Activated CD4-positive, alpha-beta T cell treated with anti-CD3 and anti-CD28 coated beads, Interleukin-10, Interleukin-2, amounts not matched to agents 100 ng/mL and 50 ng/mL, durations not matched to agents 16 hours and 8 hours (primary cell): ENCODE measurements at regions not wholly inside any gene's neighbourhood (a gene's known extent, or its start where the extent isn't known, plus 50 kb on each side); places are given as distances from the start of the nearest gene placed in this dataset.
"Not testable (repeated sequence)": the region's sequence is repeated elsewhere in the genome, so short reads cannot be mapped to it uniquely, and the experiment has no call there.

Source experiments
- DNase-seq: peaks from one replicate; pipeline ENCODE4 v3.0.0-alpha.2; 2020

DNA sequence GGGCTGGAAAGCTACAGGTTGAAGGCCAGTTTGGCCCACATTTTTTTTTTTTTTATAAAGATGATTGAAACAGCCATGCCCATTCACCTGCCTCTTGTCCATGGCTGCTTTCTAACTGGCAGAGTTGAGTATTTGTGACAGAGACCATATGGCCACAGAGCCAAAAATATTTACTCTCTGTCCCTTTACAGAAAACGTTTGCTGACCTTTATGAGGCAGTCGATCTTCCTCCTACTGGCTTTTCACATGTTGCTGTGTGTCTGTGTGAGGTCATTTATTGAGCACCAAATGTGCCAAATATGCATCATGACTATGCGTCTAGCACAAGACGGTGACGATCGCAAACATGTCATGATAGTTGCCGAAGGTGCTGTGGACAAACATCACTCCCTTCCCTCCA, 200.6 kb upstream of the FRG1 start:
- DNase-seq: not testable (repeated sequence)

DNA sequence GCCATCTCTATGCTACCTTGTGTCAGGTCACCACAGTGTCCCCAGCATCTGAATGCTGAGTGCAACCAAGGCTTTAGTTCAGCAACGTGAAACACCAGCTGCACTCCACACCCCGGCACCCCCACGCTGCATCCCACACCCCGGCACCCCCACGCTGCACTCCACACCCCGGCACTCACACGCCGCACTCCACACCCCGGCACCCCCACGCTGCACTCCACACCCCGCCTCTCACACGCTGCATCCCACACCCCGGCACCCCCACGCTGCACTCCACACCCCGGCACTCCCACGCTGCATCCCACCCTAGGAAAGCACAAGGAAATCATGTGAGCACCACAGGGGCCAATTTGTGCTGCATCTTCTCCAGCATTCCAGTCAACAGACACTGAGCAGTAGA, 199.8 kb upstream of the FRG1 start:
- DNase-seq: no peak

DNA sequence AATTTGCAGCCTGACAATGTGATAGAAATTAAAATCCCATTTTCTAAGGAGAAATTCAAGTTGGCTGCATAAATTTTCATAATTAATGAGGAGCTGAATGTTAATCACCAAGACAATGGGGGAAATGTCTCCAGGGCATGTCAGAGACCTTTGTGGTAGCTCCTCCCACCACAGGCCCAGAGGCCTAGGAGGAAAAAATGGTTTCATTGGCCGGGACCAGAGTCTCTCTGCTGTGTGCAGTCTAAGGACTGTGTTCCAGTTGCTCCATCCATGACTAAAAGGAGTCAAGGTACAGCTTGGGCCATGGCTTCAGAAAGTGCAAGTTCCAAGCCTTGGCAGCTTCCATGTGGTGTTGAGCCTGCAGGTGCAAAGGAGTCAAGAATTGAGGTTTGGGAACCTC, 187.6 kb upstream of the FRG1 start:
- not testable (repeated sequence) for DNase-seq

- DNase-seq: no peak
Measured at GRCh38 chr4:189763583-189763982, 177.1 kb upstream of the FRG1 start.

DNA sequence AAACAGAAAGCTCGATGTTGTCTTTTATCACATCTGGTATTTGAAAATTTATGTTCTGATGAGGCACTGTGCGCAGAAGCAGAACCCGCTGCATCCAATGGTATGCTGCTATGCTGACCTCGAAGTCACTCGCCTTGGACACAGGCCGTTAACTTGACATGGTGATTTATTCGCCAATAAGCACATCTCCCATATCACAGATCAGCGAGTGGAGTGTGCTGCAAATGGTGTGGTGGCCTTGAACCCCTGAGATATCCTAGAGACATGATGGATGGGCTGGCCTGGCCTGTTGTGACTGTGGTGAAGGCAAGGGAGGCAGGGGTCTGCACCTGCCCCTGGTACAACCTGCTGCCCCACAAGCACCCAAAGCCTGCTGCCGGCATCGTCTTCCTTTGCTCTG, 175.4 kb upstream of the FRG1 start:
- DNase-seq: no peak

- DNase-seq: no peak
Measured at GRCh38 chr4:189765736-189766135, 174.9 kb upstream of the FRG1 start.

- DNase-seq: no peak
Measured at GRCh38 chr4:189767941-189768340, 172.7 kb upstream of the FRG1 start.

DNA sequence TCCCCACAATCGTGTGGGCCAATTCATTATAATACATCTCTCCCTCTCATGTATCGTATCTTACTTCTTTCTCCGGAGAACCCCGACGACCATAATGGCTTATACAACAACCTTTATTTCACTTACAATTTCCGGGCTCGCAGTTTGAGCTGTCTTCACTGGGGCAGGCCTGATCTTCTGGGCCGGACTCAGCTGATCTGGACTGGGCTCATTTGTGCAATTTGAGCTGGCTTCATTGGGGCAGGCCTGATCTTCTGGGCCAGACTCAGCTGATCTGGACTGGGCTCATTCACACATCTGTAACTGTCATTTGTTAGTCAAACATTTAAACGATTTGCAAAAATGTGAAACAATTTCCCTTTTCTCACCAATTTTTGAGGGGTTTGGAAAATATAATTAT, 171.5 kb upstream of the FRG1 start:
- DNase-seq: no peak

DNA sequence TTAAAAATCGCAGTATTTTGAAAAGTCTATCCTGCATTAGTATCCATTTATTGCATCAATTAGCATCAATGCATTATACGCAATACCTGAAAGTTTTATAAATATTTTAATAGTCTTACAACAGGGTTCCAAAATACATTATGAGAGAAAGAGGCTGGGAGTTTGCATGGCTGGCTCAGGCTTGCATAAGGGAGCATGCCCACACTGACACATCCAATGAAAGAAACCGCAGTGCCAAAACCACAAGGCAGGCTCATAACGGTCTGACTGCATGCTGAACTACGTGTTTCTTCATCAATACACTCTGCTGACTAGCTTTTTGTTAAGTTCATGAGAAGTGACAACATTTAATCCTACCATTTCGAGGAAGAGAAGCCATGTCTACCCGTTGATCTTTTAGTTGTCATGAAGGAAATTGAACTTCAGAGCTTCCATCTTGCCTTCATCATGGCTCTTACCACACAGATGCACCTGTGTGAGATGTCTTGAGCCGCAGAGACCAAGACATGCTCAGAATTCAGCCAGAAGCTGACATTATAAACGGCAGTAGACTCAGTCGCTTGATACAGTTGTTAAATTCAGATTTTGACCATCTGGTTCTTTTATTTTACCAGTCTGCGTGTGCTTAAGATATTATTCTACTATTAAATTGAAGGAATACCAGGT, 168.8 kb upstream of the FRG1 start:
- no peak for DNase-seq

DNA sequence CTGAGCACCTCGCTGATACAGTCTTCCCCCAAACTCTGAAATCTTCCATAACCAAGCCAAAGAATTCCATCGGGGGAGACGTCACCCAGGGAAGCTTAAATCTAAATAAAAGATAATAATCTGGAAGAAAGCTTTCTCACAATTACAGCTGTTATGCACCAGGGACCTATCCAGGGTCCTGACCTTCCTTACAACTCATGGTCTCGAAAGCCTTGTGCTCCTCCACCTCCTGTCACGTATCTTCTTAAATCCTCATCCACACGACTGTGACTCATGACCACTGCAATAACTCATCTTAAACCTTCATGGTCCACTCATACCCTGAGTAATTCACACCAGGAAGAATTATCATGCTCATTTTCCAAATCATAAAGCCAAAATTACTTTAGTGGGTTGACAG, 166.8 kb upstream of the FRG1 start:
- no peak for DNase-seq

DNA sequence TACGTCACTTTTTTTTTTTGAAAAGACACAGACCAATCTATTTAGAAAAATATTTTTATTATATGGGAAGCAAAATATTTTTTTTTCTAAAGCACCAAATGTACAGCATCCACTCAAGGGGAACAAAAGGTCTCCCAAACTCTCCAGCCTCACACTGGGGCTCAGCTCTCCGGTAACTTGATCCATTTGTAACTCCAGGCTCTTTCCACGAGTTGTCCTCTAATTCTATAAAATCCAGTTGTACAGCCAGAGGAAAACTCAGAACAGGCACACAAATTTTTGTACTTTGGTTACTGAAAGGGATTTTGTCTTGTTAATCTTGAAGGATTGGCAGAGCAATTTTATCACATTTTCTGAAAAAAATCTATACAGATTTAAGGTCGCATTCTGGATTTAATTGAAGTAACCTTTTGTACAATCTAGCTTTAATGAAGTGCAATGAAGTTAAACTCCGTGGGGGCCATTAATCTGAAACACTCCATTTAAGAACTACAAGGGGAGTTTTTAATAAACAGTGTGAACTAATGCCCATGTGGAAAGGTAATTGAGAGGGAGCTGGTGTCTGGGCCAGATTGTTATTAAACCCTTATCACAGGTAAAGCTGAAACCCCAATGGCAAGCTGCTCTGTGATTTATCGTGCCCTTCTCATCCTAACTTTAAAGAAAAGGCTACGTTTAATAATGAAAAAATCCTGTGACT, 161.2 kb upstream of the FRG1 start:
- DNase-seq: no peak

DNA sequence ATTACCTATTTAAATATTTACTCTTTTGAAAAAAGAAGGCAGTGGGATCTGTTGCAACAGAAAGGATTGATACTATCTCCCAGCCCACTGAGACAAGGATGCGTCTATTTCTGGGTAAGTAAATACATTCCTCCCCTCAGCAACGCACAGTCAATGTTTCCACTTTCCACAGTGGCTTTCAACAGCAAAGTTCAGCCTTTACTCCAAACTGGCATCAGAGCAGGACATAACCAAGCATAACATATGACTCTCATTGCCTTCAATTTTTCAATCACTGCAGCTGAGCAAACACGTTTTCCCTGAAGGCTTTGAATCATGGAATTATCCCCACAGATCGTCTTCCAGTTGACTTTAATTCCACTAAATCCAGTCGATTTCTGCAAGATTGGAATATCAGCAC, 160.3 kb upstream of the FRG1 start:
- DNase-seq: no peak

DNA sequence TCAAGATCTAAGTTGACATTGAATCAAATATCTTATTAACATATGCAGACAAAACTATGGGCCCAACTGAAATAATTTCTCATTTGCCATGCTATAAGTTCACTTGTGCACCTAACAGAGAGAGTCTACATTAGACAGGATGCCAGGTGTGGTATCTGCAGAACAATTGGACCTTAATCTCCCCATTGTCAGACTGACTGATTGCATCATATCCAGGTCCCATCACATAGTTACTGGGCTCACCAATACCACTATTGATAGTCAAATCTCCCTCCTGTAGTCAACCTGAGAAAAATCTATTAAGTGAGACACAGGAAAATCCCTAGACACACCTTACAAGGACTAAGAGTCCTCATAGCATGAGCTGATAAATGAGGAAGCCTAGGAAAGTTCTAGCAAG, 156.0 kb upstream of the FRG1 start:
- DNase-seq: no peak

DNA sequence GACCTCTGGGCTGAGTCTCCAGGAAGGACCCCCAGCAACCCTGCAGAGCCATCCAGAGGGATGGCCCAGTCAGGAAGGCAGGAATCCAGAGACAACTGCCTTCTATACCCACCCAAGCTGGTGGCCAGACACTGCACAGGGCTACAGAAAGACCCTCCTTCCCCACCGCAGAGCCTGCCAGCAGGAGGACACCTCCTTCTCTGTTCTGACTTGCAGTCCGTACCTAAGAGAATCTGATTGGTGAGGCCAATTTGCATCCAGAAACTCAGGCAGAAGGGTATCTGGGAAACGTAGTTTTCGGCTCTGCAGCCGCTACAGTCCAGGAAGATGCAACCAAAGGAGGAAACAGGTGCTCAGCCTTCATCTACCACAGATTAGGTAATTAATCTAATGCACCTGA, 155.4 kb upstream of the FRG1 start:
- no peak for DNase-seq

DNA sequence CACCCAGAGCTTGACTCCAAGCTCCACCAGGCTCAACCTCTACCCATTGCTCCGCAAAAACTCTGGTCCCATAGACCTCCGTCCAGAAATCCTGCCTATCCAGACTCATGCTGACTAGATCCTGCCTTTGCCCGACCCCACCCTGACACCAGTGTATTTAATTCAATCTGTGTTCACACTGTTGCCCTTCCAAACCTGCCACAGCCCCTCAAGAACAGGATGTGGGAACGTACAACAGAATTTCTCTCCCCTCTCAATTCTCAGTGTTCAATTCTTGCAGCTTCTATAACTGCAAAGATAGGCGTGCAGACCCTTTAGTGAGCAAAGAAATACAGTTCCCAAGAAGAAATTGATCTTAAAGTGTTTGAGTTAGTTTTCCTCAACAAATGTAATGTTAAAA, 154.2 kb upstream of the FRG1 start:
- DNase-seq: no peak

DNA sequence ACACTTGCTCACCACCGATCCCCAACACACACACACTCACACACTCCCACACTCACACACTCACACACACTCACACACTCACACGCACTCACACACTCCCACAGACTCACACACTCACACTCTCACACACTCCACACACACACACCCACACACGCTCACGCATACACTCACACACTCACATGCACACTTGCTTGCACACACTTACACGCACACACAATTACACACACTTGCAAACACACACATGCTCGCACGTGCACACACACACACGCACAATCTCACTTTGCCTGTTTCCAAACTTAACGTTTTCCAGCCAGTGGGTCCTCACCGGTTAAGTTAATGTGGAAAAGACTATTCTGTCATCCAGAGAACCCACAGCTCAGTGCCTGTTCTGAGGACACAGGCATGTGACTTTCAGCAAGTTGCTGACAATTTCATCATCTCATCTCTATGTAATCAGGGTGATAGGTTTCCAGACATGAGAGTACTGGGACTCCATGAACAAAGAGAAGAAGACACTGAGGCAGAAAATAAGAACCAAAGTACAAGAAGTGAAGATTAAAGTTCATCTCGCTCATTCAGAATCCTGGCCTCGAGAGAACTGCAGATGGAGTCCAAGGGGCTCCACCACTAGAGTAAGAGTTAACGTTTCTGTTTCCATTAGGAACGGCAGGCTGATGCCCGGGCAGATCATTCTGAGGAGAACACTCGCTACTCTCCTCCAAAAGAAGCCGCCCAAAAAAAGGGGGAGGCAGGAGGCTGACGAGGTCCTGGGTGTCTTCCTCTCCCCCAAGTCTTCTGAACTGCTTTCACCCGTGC, 153.2 kb upstream of the FRG1 start:
- DNase-seq: no peak

DNA sequence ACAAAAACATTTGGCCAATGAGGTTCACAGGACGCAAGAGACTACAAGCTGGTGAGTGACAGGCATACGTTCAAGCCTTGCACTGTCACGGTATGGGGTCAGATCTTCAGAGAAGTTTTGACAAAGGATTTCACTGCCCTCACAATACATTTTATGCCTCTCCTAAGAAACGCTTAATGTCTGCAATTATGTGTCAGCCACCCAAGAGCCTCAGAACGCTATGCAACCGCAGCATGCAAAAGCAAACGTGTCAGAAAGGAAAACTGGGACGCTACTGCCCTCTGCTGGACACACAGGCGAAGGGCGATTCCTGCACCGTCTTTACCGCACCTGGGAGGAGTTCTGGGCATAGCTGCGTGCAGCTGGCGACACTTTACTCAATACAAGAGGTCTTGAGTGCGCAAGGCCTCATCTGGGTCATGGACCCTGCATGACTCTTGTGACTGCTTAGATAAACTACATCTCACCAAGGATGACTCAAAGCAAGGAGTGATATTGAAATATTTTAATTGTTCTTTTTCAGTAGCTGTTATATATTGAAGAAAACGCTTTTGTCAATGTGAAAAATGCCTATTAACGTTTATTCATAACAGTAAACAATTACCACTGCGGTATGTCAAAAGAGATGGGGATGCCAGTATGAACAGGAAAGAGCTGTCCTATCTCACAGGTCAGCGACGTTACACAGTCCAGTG, 147.6 kb upstream of the FRG1 start:
- peak; percentile 77 for DNase-seq

GRCh38 chr4:189800545-189801088, 140.1 kb upstream of the FRG1 start:
- peak; percentile 34 for DNase-seq

GRCh38 chr4:189802884-189803283, 137.8 kb upstream of the FRG1 start:
- DNase-seq: no peak

GRCh38 chr4:189804894-189805293, 135.8 kb upstream of the FRG1 start:
- no peak for DNase-seq

GRCh38 chr4:189806506-189806905, 134.2 kb upstream of the FRG1 start:
- no peak for DNase-seq

- DNase-seq: no peak
Measured at GRCh38 chr4:189807031-189807430, 133.6 kb upstream of the FRG1 start.

DNA sequence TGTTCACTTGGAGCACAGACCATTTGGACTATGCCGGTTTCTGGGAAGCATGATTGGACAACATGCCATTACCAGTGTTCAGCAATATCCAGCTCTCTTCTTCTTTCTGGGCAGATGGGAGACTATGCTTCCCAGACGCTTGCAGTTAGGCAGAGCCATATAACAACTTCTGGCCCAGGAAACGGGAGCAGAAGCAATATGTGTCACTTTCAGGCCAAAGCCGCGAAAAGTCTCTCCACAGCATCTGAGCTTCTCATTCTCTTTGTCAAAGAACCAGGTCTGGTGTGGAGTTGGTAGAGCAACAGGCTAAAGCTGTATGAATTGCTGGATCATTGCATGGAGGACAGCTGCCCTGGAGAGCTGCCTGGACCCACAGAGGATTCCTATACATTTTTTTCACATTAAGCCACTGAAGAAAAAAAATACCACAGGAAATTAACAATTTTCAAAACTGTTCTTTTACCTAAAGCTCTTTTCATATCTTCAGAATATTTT, 131.4 kb upstream of the FRG1 start:
- DNase-seq: no peak
